ENCODE measurements at regions not wholly inside any gene's neighbourhood (a gene's known extent, or its start where the extent isn't known, plus 50 kb on each side); places are given as distances from the start of the nearest gene placed in this dataset.

DNA sequence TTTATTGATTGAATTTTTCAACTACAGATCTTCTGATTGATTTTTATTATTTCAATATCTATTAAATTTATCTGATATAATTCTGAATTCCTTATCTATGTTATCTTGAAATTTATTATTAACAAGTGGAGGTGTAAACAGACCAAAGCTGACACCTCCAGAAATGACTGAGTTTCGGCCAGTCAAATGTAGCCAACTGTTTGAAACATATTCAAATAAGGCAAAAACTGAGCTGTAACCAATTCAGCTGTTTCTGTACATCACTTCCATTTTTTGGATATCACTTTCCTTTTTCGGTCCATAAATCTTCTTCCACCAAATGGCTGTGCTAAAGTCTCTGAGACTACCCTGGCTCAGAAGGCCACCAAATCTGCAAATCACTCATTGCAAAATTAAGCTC is 2127.3 kb upstream of the AGA start:
- no peak for TF ChIP-seq CTCF (IDR thresholded peaks at IDR 0.05; ENCODE audit: low read depth, low read length, missing control alignments)
- no peak overlapping the region for H3K4me3 ChIP-seq (replicated peaks; ENCODE audit: low read depth, low read length)
- DNase-seq (ENCODE audit: extremely low read depth, low read depth) = no peak

- H3K4me3 ChIP-seq (replicated peaks; ENCODE audit: low read depth, low read length) = no peak overlapping the region
- DNase-seq (ENCODE audit: extremely low read depth, low read depth) = no peak
- TF ChIP-seq CTCF (IDR thresholded peaks at IDR 0.05; ENCODE audit: low read depth, low read length, missing control alignments) = no peak
Observed at GRCh38 chr4:179582164-179582905, 2140.1 kb upstream of the AGA start.

DNA sequence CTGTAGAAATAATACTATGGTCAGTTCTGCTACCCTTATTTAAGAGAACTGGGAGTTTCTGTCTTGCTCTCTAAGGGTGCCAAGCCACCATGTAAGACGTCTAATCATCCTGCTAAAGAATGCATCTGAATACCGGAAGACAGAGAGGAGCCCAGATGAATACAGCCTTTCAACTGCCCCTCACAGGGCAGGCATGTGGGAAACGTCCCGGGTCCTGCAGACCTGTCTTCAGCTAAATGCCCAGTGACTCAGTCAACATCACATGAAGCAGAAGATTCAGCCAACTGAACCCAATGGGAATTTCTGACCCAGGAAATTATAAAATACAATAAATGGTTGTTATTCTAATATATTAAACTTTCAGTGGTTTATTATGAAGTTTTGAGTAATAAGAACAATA is 2141.0 kb upstream of the AGA start:
- no peak for TF ChIP-seq CTCF (IDR thresholded peaks at IDR 0.05; ENCODE audit: low read depth, low read length, missing control alignments)
- H3K4me3 ChIP-seq (replicated peaks; ENCODE audit: low read depth, low read length) = no peak overlapping the region
- DNase-seq (ENCODE audit: extremely low read depth, low read depth) = no peak

DNA sequence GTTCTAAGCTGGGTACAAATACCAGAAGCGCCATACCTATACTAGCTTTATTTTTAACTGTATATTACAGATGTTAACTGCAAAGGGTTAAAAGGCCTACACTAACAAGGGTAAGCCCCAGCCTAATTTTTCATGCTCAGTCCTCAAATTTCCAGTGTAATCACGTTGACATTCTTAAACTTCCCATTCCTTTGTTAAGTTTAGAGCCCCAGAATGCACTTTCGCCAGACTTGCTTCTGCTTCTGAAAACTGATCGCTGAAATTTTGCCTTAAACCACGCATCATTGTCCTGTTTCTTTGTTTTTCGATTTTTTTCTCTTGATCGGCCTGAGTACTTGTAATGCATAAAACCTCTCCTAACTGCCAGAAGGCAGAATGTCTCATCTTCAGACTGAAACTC is 2141.9 kb upstream of the AGA start:
- TF ChIP-seq CTCF (IDR thresholded peaks at IDR 0.05; ENCODE audit: low read depth, low read length, missing control alignments) = no peak
- DNase-seq (ENCODE audit: extremely low read depth, low read depth) = no peak
- no peak overlapping the region for H3K4me3 ChIP-seq (replicated peaks; ENCODE audit: low read depth, low read length)

- no peak for TF ChIP-seq CTCF (IDR thresholded peaks at IDR 0.05; ENCODE audit: low read depth, low read length, missing control alignments)
- H3K4me3 ChIP-seq (replicated peaks; ENCODE audit: low read depth, low read length) = no peak overlapping the region
- DNase-seq (ENCODE audit: extremely low read depth, low read depth) = no peak
Observed at GRCh38 chr4:179585761-179586160, 2143.5 kb upstream of the AGA start.

DNA sequence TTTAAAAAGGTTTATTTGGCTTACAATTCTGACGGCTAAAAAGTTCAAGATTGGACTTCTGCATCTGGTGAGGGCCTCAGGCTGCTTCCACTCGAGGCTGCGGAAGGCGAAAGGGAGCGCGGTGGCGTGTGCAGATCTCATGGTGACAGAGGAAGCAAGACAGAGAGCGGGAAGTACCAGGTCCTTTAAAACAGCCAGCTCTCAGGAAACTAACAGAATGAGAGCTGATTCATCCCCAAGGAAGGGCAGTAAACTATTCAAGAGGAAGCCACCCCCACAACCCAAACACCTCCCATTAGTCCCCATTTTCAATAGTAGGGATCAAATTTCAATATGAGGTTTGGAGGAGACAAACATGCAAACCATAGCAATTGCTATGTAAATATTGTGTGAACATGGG is 2144.2 kb upstream of the AGA start:
- no peak overlapping the region for H3K4me3 ChIP-seq (replicated peaks; ENCODE audit: low read depth, low read length)
- DNase-seq (ENCODE audit: extremely low read depth, low read depth) = no peak
- no peak for TF ChIP-seq CTCF (IDR thresholded peaks at IDR 0.05; ENCODE audit: low read depth, low read length, missing control alignments)

Measured in HFF-Myc (cell line).